Lung (tissue), 11 donors: ENCODE measurements at regions not wholly inside any gene's neighbourhood (a gene's known extent, or its start where the extent isn't known, plus 50 kb on each side); places are given as distances from the start of the nearest gene placed in this dataset.

Experiments used
- ATAC-seq: fragments of 200-7000 bp; cut with Tn5 transposase; one replicate; pipeline ENCODE4 v1.9.1; 2020; ENCODE audit warnings: moderate number of reproducible peaks; ENCODE audit not compliant: insufficient read depth, low FRiP score
- DNase-seq, 3 donors: peaks; one replicate each; pipeline ENCODE4 v3.0.0-alpha.2; 2013 to 2017
- H3K27ac ChIP-seq, 2 donors: one replicate each; pipeline ENCODE4 v1.5.1; 2013; ENCODE audit warnings: mild to moderate bottlenecking in 2 of 2, moderate library complexity in 2 of 2, control low read depth in 1 of 2, inconsistent platforms in 1 of 2, low read depth in 1 of 2, low read length in 1 of 2
- H3K27me3 ChIP-seq, 3 donors: one replicate each; pipeline ENCODE4 v1.5.1; 2013; ENCODE audit warnings: low read length in 2 of 3; ENCODE audit not compliant: control insufficient read depth in 3 of 3, insufficient read depth in 3 of 3
- H3K36me3 ChIP-seq, 4 donors: one replicate each; pipeline ENCODE4 v1.5.1; 2013; ENCODE audit warnings: low read length in 4 of 4, mild to moderate bottlenecking in 1 of 4, moderate library complexity in 1 of 4; ENCODE audit not compliant: control insufficient read depth in 4 of 4, insufficient read depth in 4 of 4
- H3K4me1 ChIP-seq, 5 donors: one replicate each; pipeline ENCODE4 v1.5.1; 2013; ENCODE audit warnings: low read length in 5 of 5, mild to moderate bottlenecking in 2 of 5, moderate library complexity in 1 of 5; ENCODE audit not compliant: control insufficient read depth in 5 of 5, insufficient read depth in 5 of 5
- H3K4me3 ChIP-seq: one replicate; pipeline ENCODE4 v1.5.1; 2013; ENCODE audit warnings: mild to moderate bottlenecking, control low read depth, moderate library complexity
- H3K9ac ChIP-seq, 2 donors: one replicate each; pipeline ENCODE4 v1.5.1; 2013; ENCODE audit warnings: low read length in 2 of 2, control low read depth in 1 of 2; ENCODE audit not compliant: insufficient read depth in 1 of 2
- H3K9me3 ChIP-seq, 4 donors: one replicate each; pipeline ENCODE4 v1.5.1; 2013; ENCODE audit warnings: low read length in 3 of 4, mild to moderate bottlenecking in 1 of 4, moderate library complexity in 1 of 4; ENCODE audit not compliant: control insufficient read depth in 4 of 4, insufficient read depth in 3 of 4
- CTCF ChIP-seq: IDR thresholded peaks from 2 replicates; pipeline ENCODE4 v1.5.1; 2012; ENCODE audit warnings: mild to moderate bottlenecking; ENCODE audit errors: control extremely low read depth, extremely low read depth
- WGBS, 2 donors: extraction: QIAGEN DNeasy Blood & Tissue Kit; methylation state at CpG; one replicate each; pipeline ENCODE4 v1.1.7; 2013; 5-methylcytosine and 5-hydroxymethylcytosine counted together
- donor health status: control.
- donor health status: control.
- donor health status: Bipolar disorder and iron deficiency.
- donor health status: healthy.
- donor health status: DM: yes; HTN: yes; CAD: no.

GRCh38 chr4:148849581-148849980, 407.4 kb upstream of the NR3C2 start:
- Histone ChIP-seq H3K27ac (no peak overlapping the region), H3K27me3 (no peaks in the 10 kb centered on the region), H3K9me3 (peaks cover 0 to 4% (median 0%) of the 10 kb centered on the region in 4 donors), H3K4me1 (peaks cover 0 to 5% (median 0%) of the 10 kb centered on the region in 5 donors), H3K36me3 (no peaks in the 10 kb centered on the region), H3K9ac (no peak overlapping the region), H3K4me3 (no peak overlapping the region)
- 93 to 99% methylated on average over 2 of the region's 2 CpGs for WGBS, 2 donors
- ATAC-seq: no peak
- no peak for DNase-seq
- no peak for TF ChIP-seq CTCF

- no peak for TF ChIP-seq CTCF
- ATAC-seq: no peak
- no peaks in the 10 kb centered on the region for H3K9me3 ChIP-seq
- peaks cover 0 to 5% (median 0%) of the 10 kb centered on the region in 5 donors for H3K4me1 ChIP-seq
- no peak overlapping the region for H3K27ac ChIP-seq
- H3K27me3 ChIP-seq: no peaks in the 10 kb centered on the region
- WGBS, 2 donors: 84 to 85% methylated on average over 10 of the region's 10 CpGs
- H3K9ac ChIP-seq: no peak overlapping the region
- no peak overlapping the region for H3K4me3 ChIP-seq
- no peak for DNase-seq
- H3K36me3 ChIP-seq: no peaks in the 10 kb centered on the region
Measured at GRCh38 chr4:148847544-148848255, 405.5 kb upstream of the NR3C2 start.

GRCh38 chr4:148845609-148846008, 403.4 kb upstream of the NR3C2 start:
- Histone ChIP-seq H3K4me1 (peaks cover 0 to under 1% (median 0%) of the 10 kb centered on the region in 5 donors), H3K27ac (no peak overlapping the region), H3K9ac (no peak overlapping the region), H3K36me3 (no peaks in the 10 kb centered on the region), H3K4me3 (no peak overlapping the region), H3K27me3 (no peaks in the 10 kb centered on the region), H3K9me3 (no peaks in the 10 kb centered on the region)
- WGBS, 2 donors: 66 to 90% methylated on average over 1 of the region's 1 CpG
- TF ChIP-seq CTCF: no peak
- ATAC-seq (no peak), DNase-seq (no peak)

DNA sequence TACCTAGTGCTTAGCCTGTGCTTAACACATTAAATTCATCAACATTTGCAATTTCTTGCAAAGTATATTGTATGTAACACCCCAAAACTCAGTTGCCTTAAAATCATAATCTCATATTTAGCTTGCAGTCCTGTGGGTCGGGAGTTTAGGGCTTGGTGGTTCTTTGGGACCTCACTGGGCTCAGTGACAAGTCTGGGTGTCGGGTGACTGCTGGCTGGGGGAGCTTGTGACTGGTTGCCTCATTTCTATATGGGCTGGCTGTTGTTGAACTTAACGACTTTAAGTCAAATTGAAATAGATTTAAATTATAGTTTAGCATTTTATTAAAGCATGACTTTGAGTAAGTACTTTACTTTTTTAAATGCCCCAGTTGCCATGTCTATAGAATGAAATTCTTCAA, 401.4 kb upstream of the NR3C2 start:
- Histone ChIP-seq H3K36me3 (no peaks in the 10 kb centered on the region), H3K27me3 (no peaks in the 10 kb centered on the region), H3K4me1 (no peaks in the 10 kb centered on the region), H3K27ac (no peak overlapping the region), H3K9me3 (no peaks in the 10 kb centered on the region), H3K9ac (no peak overlapping the region), H3K4me3 (no peak overlapping the region)
- no peak for ATAC-seq
- TF ChIP-seq CTCF: no peak
- DNase-seq: no peak
- WGBS, 2 donors: 81 to 86% methylated on average over 3 of the region's 3 CpGs
